GM12878 (cell line): ENCODE measurements at regions not wholly inside any gene's neighbourhood (a gene's known extent, or its start where the extent isn't known, plus 50 kb on each side); places are given as distances from the start of the nearest gene placed in this dataset.

ENCODE experiments used
- ASH2L ChIP-seq: fragments of 300-600, 200-600 bp; sonication (generic); IDR thresholded peaks from 2 replicates; pipeline ENCODE4 v1.6.1; 2017; ENCODE audit warnings: low read depth, mild to moderate bottlenecking, borderline replicate concordance
- CHD2 ChIP-seq: IDR thresholded peaks from 2 replicates; pipeline ENCODE4 v1.6.1; 2011; ENCODE audit warnings: low read depth, low read length, improper control_type of control experiment, borderline replicate concordance
- CTCF ChIP-seq, 3 experiments: IDR thresholded peaks in 2 of 3; conservative IDR thresholded peaks in 1 of 3; 2 replicates each; pipeline ENCODE4 v1.5.1; 2011; ENCODE audit warnings: low read depth in 3 of 3, low read length in 3 of 3, mild to moderate bottlenecking in 3 of 3, control low read depth in 2 of 3, moderate library complexity in 2 of 3, inconsistent platforms in 1 of 3, mixed read lengths in 1 of 3; ENCODE audit not compliant: control insufficient read depth in 2 of 3, insufficient read depth in 1 of 3; ENCODE audit errors: extremely low read depth in 1 of 3
- POLR2AphosphoS5 ChIP-seq: IDR thresholded peaks from 2 replicates; pipeline ENCODE4 v1.6.1; 2011; ENCODE audit warnings: mild to moderate bottlenecking, low read length, inconsistent platforms
- RAD21 ChIP-seq: IDR thresholded peaks from 2 replicates; pipeline ENCODE4 v1.6.1; 2011; ENCODE audit warnings: mild to moderate bottlenecking, low read depth, low read length, moderate library complexity; ENCODE audit not compliant: insufficient read depth
- ZBTB33 ChIP-seq: fragments of 450-650 bp; IDR thresholded peaks from 2 replicates; pipeline ENCODE4 v1.6.1; 2017; ENCODE audit warnings: mild to moderate bottlenecking
- ZNF274 ChIP-seq: IDR thresholded peaks from one replicate; pipeline ENCODE4 v1.8.0; 2011; ENCODE audit not compliant: insufficient read length, insufficient read depth

- TF ChIP-seq CHD2 (no peak), ASH2L (no peak), ZNF274 (no peak), RAD21 (no peak), POLR2AphosphoS5 (no peak), ZBTB33 (no peak), CTCF (IDR thresholded peaks at IDR 0.05 in 2 of 3, conservative IDR thresholded peaks at IDR 0.05 in 1 of 3; ENCODE audit: control insufficient read depth in 2 of 3, extremely low read depth in 1 of 3, insufficient read depth in 1 of 3, low read depth in 3 of 3, low read length in 3 of 3) (no peak)
Measured at GRCh38 chr9:34793428-34793827, 83.5 kb upstream of the CCL21 start.
